ACC112 (cell line): ENCODE measurements at regions not wholly inside any gene's neighbourhood (a gene's known extent, or its start where the extent isn't known, plus 50 kb on each side); places are given as distances from the start of the nearest gene placed in this dataset.

ENCODE experiments used
- H2AFZ ChIP-seq: fragments of 200-600 bp; sonication (generic); one replicate; pipeline ENCODE4 v1.6.0; 2017; ENCODE audit warnings: antibody characterized with exemption, low read length; ENCODE audit not compliant: unreplicated experiment
- H3K27ac ChIP-seq: fragments of 200-600 bp; sonication (generic); 2 replicates; pipeline ENCODE4 v1.5.1; 2014; ENCODE audit warnings: low read depth, mild to moderate bottlenecking, antibody characterized with exemption, low read length, moderate library complexity
- H3K27me3 ChIP-seq: fragments of 200-600 bp; sonication (generic); 2 replicates; pipeline ENCODE4 v1.6.1; 2014; ENCODE audit warnings: mild to moderate bottlenecking, antibody characterized with exemption, low read length, moderate library complexity, mixed read lengths; ENCODE audit not compliant: insufficient read depth
- H3K36me3 ChIP-seq: fragments of 200-600 bp; sonication (generic); 2 replicates; pipeline ENCODE4 v1.6.1; 2016; ENCODE audit warnings: mild to moderate bottlenecking, antibody characterized with exemption, low read length, moderate library complexity, mixed read lengths; ENCODE audit not compliant: insufficient read depth
- H3K4me1 ChIP-seq: fragments of 200-600 bp; sonication (generic); one replicate; pipeline ENCODE4 v1.6.1; 2016; ENCODE audit warnings: low read length, mixed read lengths; ENCODE audit not compliant: insufficient read depth, unreplicated experiment, control insufficient read depth
- H3K4me3 ChIP-seq: fragments of 200-600 bp; sonication (generic); 2 replicates; pipeline ENCODE4 v1.5.1; 2014; ENCODE audit warnings: mild to moderate bottlenecking, low read depth, low read length
- H3K79me2 ChIP-seq: fragments of 200-600 bp; sonication (generic); one replicate; pipeline ENCODE4 v1.6.0; 2016; ENCODE audit warnings: low read length; ENCODE audit not compliant: control insufficient read depth, unreplicated experiment, insufficient read depth

DNA sequence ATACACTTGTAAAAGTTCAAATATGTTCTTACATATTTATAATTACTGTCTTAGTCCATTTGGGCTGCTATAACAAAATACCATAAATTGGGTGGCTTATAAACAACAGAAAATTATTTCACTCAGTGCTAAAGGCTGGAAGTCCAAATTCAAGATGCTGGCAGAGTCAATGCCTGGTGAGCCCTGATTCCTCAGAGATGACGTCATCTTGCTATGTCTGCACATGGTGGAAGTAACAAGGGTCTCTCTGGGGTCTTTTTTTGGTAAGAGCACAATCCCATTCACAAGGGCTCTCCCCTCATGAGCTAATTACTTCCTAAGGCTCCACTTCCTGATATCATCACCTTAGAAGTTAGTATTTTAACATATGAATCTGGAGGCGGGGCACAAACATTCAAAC lies 108.0 kb upstream of the DUSP10 start:
- peaks cover 32% of the 10 kb centered on the region for H3K4me1 ChIP-seq
- H3K4me3 ChIP-seq = no peak overlapping the region
- no peak overlapping the region for H3K27ac ChIP-seq
- H3K79me2 ChIP-seq = no peaks in the 10 kb centered on the region
- no peak overlapping the region for H2AFZ ChIP-seq
- no peaks in the 10 kb centered on the region for H3K36me3 ChIP-seq
- H3K27me3 ChIP-seq = no peaks in the 10 kb centered on the region

DNA sequence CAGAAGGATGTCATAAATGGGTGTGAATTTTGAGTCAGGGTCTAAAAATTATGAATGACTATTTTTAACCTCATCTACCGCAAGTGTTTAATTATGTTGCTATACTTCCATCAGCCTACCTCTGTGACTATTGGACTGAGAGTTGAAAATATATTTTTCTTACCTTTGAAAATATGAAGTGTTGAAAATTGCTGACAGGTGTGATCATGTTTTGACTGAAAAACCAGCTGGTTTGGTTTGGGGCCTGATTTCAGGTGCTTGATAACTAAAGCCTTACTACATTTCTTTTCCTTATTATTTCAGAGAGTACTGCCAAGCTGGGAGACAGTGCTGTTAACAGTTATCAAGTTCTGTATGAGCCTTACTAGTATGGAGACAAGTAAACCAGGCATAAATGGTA lies 107.2 kb upstream of the DUSP10 start:
- H3K27me3 ChIP-seq = no peaks in the 10 kb centered on the region
- no peak overlapping the region for H2AFZ ChIP-seq
- H3K4me1 ChIP-seq = peaks cover 34% of the 10 kb centered on the region
- no peak overlapping the region for H3K4me3 ChIP-seq
- no peaks in the 10 kb centered on the region for H3K36me3 ChIP-seq
- H3K79me2 ChIP-seq = no peaks in the 10 kb centered on the region
- H3K27ac ChIP-seq = no peak overlapping the region

DNA sequence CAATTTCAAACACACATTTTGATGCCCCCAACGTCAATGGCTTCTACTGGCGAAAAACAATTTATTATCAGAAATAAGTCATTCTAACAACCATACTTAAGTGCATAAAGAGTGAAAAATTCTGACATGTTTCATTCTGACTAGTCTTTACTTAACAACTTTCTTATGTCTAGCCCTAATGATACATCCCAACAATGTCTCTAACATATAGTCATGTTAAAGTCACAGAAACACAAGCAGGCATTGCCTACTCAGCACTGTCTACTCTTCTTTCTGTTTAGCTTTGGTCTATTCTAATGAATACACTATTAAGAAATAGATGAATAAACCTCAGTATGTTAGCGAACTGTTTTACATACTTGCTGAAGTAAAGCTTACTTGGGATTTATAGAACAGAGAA lies 105.8 kb upstream of the DUSP10 start:
- no peak overlapping the region for H2AFZ ChIP-seq
- H3K79me2 ChIP-seq = no peaks in the 10 kb centered on the region
- H3K27me3 ChIP-seq = no peaks in the 10 kb centered on the region
- H3K27ac ChIP-seq = no peak overlapping the region
- H3K36me3 ChIP-seq = no peaks in the 10 kb centered on the region
- peaks cover 34% of the 10 kb centered on the region for H3K4me1 ChIP-seq
- no peak overlapping the region for H3K4me3 ChIP-seq

DNA sequence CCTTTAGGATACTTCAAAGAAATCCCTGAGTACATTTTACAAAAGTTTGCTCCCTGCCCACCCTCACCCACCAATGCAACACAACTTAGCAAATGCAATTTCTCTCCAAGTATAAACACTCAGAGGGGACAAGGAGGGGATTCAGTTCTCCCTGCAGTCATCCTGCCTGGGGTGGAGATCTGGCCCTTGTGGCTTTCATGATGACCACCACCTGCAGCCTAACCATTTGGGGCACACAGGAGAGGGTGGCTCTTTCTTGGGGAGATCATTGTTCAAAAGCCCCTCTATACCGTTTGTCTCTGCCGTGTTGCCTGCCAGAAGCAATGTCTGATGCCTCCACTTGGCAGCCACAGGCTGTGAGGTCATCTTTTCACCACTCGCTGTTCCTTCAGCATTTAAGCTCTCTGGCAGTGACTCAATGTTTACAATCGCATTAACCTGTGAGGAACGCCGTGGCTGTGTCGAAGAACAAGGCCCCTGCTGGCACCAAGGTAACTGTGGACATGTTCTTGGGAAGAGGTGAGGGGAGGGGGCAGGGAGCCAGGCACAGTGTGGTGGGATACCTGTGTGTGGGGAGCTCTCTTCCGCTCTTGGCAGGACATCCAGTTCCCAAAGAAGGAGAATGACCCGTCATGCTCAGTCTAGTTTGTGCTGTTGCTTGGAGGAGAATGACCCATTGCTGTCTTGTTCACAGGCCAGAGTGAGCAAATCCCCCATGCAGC lies 103.9 kb upstream of the DUSP10 start:
- peak overlapping the region; percentile 67 for H3K27ac ChIP-seq

DNA sequence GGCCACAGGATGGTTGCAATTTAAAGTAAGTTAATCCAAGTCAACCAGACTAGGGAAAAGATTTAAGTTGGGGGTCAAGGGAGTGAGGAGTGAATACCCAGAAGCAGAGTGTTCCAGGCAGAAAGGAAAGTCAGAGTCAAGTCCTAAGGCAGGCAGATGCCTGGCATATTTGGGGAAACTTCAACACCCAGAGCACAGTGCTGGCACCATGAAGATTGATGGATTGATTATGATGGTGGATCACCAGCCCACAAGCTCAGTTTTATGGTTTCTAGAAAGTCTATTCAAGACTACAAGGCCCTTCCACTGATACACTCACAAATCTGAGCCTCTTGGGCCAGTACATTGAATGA lies 100.1 kb upstream of the DUSP10 start:
- Histone ChIP-seq H2AFZ (peak overlapping the region; percentile 17), H3K27ac (peak overlapping the region; percentile 96; the same call in 1 of the 2 replicates), H3K79me2 (no peaks in the 10 kb centered on the region), H3K4me3 (no peak overlapping the region), H3K36me3 (no peaks in the 10 kb centered on the region), H3K4me1 (peaks cover 48% of the 10 kb centered on the region), H3K27me3 (no peaks in the 10 kb centered on the region)

More for the DNA sequence above, 103.9 kb upstream of the DUSP10 start:
- Histone ChIP-seq H3K36me3 (no peaks in the 10 kb centered on the region), H2AFZ (peak overlapping the region; percentile 63), H3K4me1 (peaks cover 34% of the 10 kb centered on the region), H3K4me3 (peak overlapping the region; percentile 19; the same call in 1 of the 2 replicates), H3K27me3 (no peaks in the 10 kb centered on the region), H3K79me2 (no peaks in the 10 kb centered on the region)

DNA sequence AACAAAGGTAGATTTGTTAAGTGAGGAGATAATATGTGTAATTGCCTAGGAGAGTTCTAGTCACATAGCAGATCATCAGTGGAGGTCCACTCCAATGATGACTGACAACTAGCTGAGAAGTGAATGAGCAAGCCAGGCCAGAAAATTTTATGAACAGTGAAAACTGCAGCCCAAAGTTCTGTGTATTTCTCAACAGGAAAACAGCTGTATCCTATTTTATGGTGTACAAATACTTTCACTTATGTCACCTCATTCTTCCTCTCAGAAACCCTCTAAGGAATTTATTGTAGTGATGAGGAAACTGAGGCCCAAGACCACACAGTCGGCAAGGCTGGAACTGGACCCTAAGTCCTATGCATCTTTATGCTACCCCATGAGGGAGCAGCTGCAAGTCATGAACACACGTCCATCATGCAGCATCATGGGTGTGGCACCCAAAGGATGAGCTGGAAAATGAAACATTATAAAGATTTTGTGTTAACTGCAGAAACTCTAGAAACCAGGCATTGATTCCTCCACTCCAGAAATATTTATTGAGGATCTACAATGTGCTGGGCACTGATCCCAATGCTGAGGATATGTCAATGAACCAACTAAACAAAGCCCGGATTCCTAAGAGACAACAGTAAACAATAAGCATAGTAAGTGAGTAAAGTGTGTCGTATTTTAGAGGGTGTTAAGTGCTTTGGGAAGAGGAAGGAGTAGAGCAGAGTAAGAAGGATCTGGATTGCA lies 99.5 kb upstream of the DUSP10 start:
- Histone ChIP-seq H2AFZ (no peak overlapping the region), H3K27ac (peak overlapping the region; percentile 96), H3K79me2 (no peaks in the 10 kb centered on the region), H3K27me3 (no peaks in the 10 kb centered on the region), H3K4me3 (no peak overlapping the region), H3K36me3 (no peaks in the 10 kb centered on the region), H3K4me1 (peaks cover 44% of the 10 kb centered on the region)

DNA sequence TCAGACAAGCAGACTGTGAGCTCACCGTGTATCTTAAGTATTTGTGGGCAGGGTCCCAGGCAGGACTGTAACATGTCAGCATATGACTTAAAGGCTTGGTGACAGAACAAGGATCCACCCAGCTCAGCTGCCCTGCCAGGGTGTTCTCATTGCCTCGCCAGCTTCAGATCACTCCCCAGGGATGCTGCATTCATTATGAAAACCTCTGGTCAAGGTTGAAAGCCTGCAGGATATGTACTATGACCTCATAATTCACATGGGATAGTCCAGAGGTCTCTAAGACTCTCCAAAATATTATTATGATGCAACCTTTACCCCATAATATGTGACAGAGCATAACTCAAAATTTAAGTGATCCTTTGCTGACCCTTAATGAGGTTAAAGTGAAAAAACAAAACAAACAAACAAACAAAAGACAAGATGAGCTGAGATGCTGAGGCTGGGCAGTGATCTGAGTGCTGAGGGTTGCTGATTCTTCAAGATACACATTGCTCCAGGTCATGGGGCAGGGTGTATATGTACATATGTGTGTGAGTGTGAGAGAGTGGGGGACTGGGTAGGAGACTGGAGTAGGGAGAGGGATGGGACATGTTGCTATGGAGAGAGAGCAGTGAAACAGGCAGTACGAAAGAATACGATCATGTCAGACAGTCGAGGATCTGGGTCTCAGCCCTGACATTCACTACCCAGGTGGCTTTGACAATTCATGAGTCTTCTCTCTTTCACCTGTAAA lies 98.8 kb upstream of the DUSP10 start:
- H3K79me2 ChIP-seq = no peaks in the 10 kb centered on the region
- H3K27ac ChIP-seq = peak overlapping the region; percentile 96
- no peaks in the 10 kb centered on the region for H3K36me3 ChIP-seq
- H2AFZ ChIP-seq = no peak overlapping the region
- H3K27me3 ChIP-seq = no peaks in the 10 kb centered on the region
- peaks cover 37% of the 10 kb centered on the region for H3K4me1 ChIP-seq
- peak overlapping the region; percentile 16; the same call in 1 of the 2 replicates for H3K4me3 ChIP-seq

DNA sequence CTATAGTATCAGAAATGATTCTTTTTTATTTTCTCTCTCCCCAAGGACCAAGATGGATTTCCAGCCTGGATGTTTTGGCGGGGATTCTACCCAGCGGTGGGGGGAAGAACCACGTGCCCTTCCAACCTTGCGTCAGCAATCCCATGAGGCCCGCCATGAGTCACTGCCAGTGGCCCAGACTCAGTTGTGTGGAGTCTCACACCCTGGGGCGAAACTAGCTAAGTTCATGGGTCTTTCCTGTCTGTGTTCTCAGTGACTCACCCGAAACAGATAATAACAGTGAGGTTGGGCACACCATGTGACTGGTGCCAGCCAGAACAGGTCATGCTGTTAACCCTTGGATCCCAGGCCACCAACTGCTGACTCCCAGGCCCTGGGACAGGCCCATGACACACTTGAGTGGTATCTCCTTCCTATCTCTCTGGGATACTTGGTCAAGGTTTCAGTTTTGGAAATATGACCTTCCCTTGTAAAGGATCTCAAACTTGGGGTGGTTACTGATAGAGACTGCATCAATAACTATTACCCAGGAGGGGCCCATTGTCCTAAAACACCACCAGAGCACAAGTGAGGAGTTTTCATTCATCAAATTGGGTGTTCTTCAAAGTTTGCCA lies 98.0 kb upstream of the DUSP10 start:
- H2AFZ ChIP-seq = no peak overlapping the region
- H3K79me2 ChIP-seq = no peaks in the 10 kb centered on the region
- peak overlapping the region; percentile 96 for H3K27ac ChIP-seq
- H3K4me1 ChIP-seq = peaks cover 29% of the 10 kb centered on the region
- no peaks in the 10 kb centered on the region for H3K36me3 ChIP-seq
- peak overlapping the region; percentile 16; the same call in 1 of the 2 replicates for H3K4me3 ChIP-seq
- H3K27me3 ChIP-seq = no peaks in the 10 kb centered on the region

DNA sequence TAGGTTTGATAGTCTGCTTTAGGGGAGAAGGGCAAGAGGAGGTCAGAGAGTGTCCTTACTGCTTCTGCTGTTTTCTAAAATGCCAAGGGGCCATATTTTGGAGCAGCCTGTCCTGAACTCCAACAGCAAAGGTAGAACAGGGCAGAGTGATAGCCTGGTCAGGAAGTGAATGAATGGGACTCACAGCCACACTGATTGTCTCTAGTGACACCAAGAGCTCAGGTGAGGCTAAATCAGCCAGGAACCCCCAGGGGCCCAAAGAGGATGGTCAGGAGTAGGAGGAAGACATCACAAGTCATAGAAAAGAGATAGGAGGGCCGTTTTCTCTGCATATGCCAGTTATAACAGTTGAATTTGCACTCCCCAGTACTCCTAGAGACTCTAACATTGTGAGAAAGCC lies 97.4 kb upstream of the DUSP10 start:
- Histone ChIP-seq H2AFZ (no peak overlapping the region), H3K27me3 (no peaks in the 10 kb centered on the region), H3K4me1 (peaks cover 28% of the 10 kb centered on the region), H3K79me2 (no peaks in the 10 kb centered on the region), H3K4me3 (no peak overlapping the region; the same call in 1 of the 2 replicates), H3K36me3 (no peaks in the 10 kb centered on the region), H3K27ac (peak overlapping the region; percentile 96)

DNA sequence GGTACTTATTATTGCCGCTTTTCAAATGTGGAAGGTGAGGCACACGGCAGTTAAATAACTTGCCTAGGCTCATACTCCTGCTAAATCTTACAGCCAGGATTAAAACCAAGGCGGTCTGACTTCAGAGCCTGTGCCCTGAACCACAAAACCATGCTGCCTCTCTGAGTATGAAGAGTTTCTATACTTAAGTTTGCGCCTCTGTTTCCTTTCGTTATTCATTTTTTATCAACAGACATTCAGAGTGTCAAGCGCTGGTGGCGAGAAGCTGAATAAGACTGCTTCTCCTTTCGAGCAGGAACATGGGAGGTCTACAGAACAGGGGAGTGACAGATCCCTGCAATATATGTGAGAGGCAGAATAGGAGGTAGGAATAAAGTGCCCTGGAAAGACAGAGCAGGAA lies 96.0 kb upstream of the DUSP10 start:
- H2AFZ ChIP-seq = no peak overlapping the region
- H3K79me2 ChIP-seq = no peaks in the 10 kb centered on the region
- H3K36me3 ChIP-seq = no peaks in the 10 kb centered on the region
- H3K4me3 ChIP-seq = no peak overlapping the region
- H3K27ac ChIP-seq = no peak overlapping the region
- H3K27me3 ChIP-seq = no peaks in the 10 kb centered on the region
- peaks cover 32% of the 10 kb centered on the region for H3K4me1 ChIP-seq
